ENCODE measurements at regions not wholly inside any gene's neighbourhood (a gene's known extent, or its start where the extent isn't known, plus 50 kb on each side); places are given as distances from the start of the nearest gene placed in this dataset.

GRCh38 chr13:57874530-57874929 is 243.0 kb downstream of the PCDH17 start:
- no peaks in the 10 kb centered on the region for H3K36me3 Mint-ChIP-seq (ENCODE audit: low read depth, unreplicated experiment)
- H3K27me3 ChIP-seq (ENCODE audit: insufficient read depth, low read length): no peaks in the 10 kb centered on the region
- H3K27me3 Mint-ChIP-seq (ENCODE audit: low read depth, unreplicated experiment): no peaks in the 10 kb centered on the region
- peaks cover 7% of the 10 kb centered on the region for H3K4me1 Mint-ChIP-seq (ENCODE audit: low read depth, unreplicated experiment)
- no peak overlapping the region for H2AFZ ChIP-seq (ENCODE audit: low read depth, low read length)
- no peak overlapping the region for H3K4me3 Mint-ChIP-seq (ENCODE audit: unreplicated experiment)
- H3K4me2 ChIP-seq (ENCODE audit: low read length): no peak overlapping the region
- no peak overlapping the region for H3K27ac ChIP-seq (ENCODE audit: low read depth, low read length)
- H3K4me3 ChIP-seq (ENCODE audit: insufficient read depth, low read depth, low read length): no peak overlapping the region
- no peaks in the 10 kb centered on the region for H3K9me3 ChIP-seq (ENCODE audit: insufficient read depth, low read depth, low read length)
- H3K36me3 ChIP-seq (ENCODE audit: insufficient read depth, low read length): no peaks in the 10 kb centered on the region
- H3K4me1 ChIP-seq (ENCODE audit: insufficient read depth, low read length): no peaks in the 10 kb centered on the region
- FAIRE-seq (no peak), DNase-seq (ENCODE audit: low read depth) (peak; percentile 40)
- no peaks in the 10 kb centered on the region for H3K79me2 ChIP-seq (ENCODE audit: insufficient read depth, low read length)
- H3K27ac Mint-ChIP-seq (ENCODE audit: unreplicated experiment): no peak overlapping the region
- no peak for TF ChIP-seq CTCF (IDR thresholded peaks at IDR 0.05; ENCODE audit: insufficient read depth, low read depth, low read length)
- TF ChIP-seq EZH2 (IDR thresholded peaks at IDR 0.05; ENCODE audit: insufficient read depth, low read length): no peak
- H3K9me3 Mint-ChIP-seq (ENCODE audit: unreplicated experiment): peaks cover 6% of the 10 kb centered on the region
- no peak overlapping the region for H3K9ac ChIP-seq (ENCODE audit: low read length)
- H4K20me1 ChIP-seq (ENCODE audit: insufficient read depth, low read length): no peaks in the 10 kb centered on the region

GRCh38 chr13:57877601-57878000 is 246.1 kb downstream of the PCDH17 start:
- Histone ChIP-seq H3K9ac (ENCODE audit: low read length) (no peak overlapping the region), H3K4me1 (ENCODE audit: insufficient read depth, low read length) (no peaks in the 10 kb centered on the region), H3K79me2 (ENCODE audit: insufficient read depth, low read length) (no peaks in the 10 kb centered on the region), H3K27ac (ENCODE audit: low read depth, low read length) (no peak overlapping the region), H2AFZ (ENCODE audit: low read depth, low read length) (no peak overlapping the region), H3K36me3 (ENCODE audit: insufficient read depth, low read length) (no peaks in the 10 kb centered on the region), H3K4me2 (ENCODE audit: low read length) (no peak overlapping the region), H3K27me3 (ENCODE audit: insufficient read depth, low read length) (no peaks in the 10 kb centered on the region), H4K20me1 (ENCODE audit: insufficient read depth, low read length) (no peaks in the 10 kb centered on the region), H3K9me3 (ENCODE audit: insufficient read depth, low read depth, low read length) (no peaks in the 10 kb centered on the region), H3K4me3 (ENCODE audit: insufficient read depth, low read depth, low read length) (no peak overlapping the region)
- FAIRE-seq: no peak
- TF ChIP-seq EZH2 (IDR thresholded peaks at IDR 0.05; ENCODE audit: insufficient read depth, low read length) (no peak), CTCF (IDR thresholded peaks at IDR 0.05; ENCODE audit: insufficient read depth, low read depth, low read length) (no peak)
- Mint-ChIP-seq H3K9me3 (ENCODE audit: unreplicated experiment) (no peaks in the 10 kb centered on the region), H3K4me3 (ENCODE audit: unreplicated experiment) (no peak overlapping the region), H3K27me3 (ENCODE audit: low read depth, unreplicated experiment) (no peaks in the 10 kb centered on the region), H3K36me3 (ENCODE audit: low read depth, unreplicated experiment) (no peaks in the 10 kb centered on the region), H3K4me1 (ENCODE audit: low read depth, unreplicated experiment) (peaks cover 7% of the 10 kb centered on the region), H3K27ac (ENCODE audit: unreplicated experiment) (no peak overlapping the region)
- peak; percentile 30 for DNase-seq (ENCODE audit: low read depth)

- Histone ChIP-seq H3K36me3 (ENCODE audit: insufficient read depth, low read length) (no peaks in the 10 kb centered on the region), H3K27me3 (ENCODE audit: insufficient read depth, low read length) (no peaks in the 10 kb centered on the region), H3K4me1 (ENCODE audit: insufficient read depth, low read length) (no peaks in the 10 kb centered on the region), H3K9me3 (ENCODE audit: insufficient read depth, low read depth, low read length) (no peaks in the 10 kb centered on the region), H2AFZ (ENCODE audit: low read depth, low read length) (no peak overlapping the region), H3K27ac (ENCODE audit: low read depth, low read length) (no peak overlapping the region), H3K4me3 (ENCODE audit: insufficient read depth, low read depth, low read length) (no peak overlapping the region), H4K20me1 (ENCODE audit: insufficient read depth, low read length) (no peaks in the 10 kb centered on the region), H3K9ac (ENCODE audit: low read length) (no peak overlapping the region), H3K79me2 (ENCODE audit: insufficient read depth, low read length) (no peaks in the 10 kb centered on the region), H3K4me2 (ENCODE audit: low read length) (no peak overlapping the region)
- Mint-ChIP-seq H3K27ac (ENCODE audit: unreplicated experiment) (no peak overlapping the region), H3K9me3 (ENCODE audit: unreplicated experiment) (no peaks in the 10 kb centered on the region), H3K4me3 (ENCODE audit: unreplicated experiment) (no peak overlapping the region), H3K4me1 (ENCODE audit: low read depth, unreplicated experiment) (peaks cover 7% of the 10 kb centered on the region), H3K36me3 (ENCODE audit: low read depth, unreplicated experiment) (no peaks in the 10 kb centered on the region), H3K27me3 (ENCODE audit: low read depth, unreplicated experiment) (no peaks in the 10 kb centered on the region)
- DNase-seq (ENCODE audit: low read depth) (peak; percentile 20), FAIRE-seq (no peak)
- no peak for TF ChIP-seq EZH2 (IDR thresholded peaks at IDR 0.05; ENCODE audit: insufficient read depth, low read length)
- no peak for TF ChIP-seq CTCF (IDR thresholded peaks at IDR 0.05; ENCODE audit: insufficient read depth, low read depth, low read length)
These were observed 246.7 kb downstream of the PCDH17 start for GRCh38 chr13:57878291-57878690.
